ENCODE measurements at regions not wholly inside any gene's neighbourhood (a gene's known extent, or its start where the extent isn't known, plus 50 kb on each side); places are given as distances from the start of the nearest gene placed in this dataset.
"Not testable (repeated sequence)": the region's sequence is repeated elsewhere in the genome, so short reads cannot be mapped to it uniquely, and the experiment has no call there.

- peak in 1 of 3 experiments; percentile 9 for DNase-seq
These were observed 476.2 kb downstream of the MMUT start for GRCh38 chr6:48986845-48987244.

DNA sequence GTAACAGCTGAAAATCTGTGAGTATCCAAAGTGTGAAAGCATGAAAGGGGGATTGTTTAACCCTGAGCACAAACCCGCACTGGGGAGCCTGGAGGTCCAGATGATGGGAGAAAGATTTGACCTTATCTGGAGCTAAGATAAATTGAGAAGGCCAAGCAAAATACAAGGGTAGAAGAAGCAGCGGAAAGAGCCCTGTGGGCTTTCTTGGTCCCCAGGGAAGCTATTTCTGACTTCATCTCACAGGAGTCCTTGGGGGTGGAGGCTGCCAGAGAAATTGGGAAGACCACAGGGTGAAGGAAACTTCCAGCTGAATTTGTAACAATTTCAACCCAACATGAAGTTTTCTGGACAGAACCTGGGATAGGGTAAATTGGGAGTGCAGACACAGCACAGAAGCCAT, 476.9 kb downstream of the MMUT start:
- DNase-seq: no peak

DNA sequence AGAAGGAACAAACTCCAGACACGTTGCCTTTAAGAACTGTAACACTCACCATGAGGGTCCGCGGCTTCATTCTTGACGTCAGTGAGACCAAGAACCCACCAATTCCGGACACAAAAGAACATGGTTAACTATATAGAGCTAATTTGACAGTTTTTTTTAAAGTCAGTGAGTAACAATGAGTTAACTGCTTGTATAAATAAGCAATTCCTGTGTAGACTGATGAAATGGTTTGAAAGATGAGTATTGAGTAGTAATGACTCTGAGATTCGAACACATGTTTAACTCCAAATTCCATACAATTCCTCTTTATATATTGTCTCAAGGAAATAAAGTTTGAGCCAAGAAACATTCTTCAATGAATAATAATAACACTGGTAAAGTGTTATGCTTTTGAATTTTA, 478.0 kb downstream of the MMUT start:
- no peak for DNase-seq

- not testable (repeated sequence) for DNase-seq
These were observed 479.1 kb downstream of the MMUT start for GRCh38 chr6:48983968-48984367.

DNA sequence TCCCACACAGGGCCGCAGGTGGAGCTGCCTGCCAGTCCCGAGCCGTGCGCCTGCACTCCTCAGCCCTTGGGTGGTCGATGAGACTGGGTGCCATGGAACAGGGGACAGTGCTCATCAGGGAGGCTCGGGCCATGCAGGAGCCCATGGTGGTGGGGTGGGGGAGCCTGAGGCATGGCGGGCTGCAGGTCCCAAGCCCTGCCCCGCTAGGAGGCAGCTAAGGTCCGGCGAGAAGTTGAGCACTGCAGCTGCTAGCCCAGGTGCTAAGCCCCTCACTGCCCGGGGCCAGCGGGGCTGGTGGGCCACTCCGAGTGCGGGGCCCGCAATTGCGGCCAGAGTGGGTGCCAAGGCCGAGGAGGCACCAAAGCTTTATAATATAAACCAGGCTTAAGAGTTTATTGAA, 479.7 kb downstream of the MMUT start:
- DNase-seq: no peak

DNA sequence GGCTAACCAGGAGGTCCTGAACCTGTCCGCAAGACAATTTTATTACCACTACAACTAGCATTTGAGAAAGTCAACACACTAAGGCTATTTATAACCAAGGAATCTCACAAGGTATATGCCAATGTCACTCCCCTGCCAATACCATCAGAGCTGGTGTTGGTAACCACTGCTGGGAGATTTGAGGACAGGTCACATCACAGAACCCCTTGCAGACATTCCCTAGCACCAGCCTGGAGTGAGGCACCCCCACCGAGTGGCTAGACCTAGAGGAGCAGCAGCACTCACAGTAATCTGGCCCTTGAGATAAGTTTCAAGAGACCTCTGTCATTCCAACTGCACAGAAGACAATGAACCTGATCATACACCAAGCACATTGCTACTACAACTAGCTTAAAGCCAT, 483.2 kb downstream of the MMUT start:
- no peak for DNase-seq

DNA sequence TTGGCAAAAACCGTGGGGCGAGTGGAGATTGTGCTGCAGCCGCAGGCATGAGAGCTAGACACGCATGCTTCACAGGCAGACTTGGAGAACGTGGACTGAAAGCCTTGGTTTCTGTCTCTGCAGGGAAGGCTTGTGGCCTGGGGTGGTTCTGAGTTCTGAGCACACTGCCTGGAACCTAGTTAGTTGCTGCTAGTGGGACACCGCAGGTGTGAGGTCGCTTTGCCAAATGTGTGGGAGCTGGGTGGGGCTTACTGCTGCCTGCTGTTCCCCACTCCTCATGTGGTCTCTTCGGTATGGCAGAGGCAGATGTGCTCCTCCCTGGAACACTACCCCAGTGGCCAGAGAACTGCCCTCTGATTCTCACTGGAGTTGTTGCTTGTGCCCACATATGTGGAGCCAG, 484.0 kb downstream of the MMUT start:
- no peak for DNase-seq

DNA sequence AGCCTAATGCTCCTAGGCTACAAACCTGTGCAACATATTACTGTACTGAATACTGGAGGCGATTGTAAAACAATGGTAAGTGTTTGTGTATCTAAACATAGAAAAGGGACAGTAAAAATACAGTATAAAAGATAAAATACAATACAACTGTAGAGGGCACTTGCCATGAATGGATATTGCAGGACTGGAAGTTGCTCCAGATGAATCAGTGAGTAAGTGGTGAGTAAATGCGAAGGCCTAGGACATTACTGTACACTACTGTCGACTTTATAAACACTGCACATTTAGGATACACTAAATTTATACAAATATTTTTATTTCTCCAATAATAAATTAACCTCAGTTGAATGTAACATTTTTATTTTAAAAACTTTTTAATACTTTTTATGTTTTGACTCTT, 485.0 kb downstream of the MMUT start:
- no peak for DNase-seq

DNA sequence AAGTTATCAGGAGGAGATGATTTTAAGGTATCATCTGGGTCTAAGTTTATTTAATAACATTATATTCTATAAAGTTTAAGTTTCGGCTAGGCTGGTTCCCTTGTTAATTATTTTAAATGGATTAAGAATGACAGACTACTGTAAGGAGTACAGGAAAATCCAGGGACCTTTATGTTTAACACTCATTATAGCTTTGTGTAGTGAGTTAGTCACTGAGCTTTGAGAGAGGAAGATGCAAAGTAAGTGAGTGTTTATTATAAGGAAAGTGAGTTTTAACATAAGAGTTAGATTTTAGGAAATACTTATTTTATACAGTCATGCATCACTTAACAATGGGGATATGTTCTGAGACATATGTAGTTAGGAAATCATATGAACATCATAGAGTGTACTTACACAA, 485.5 kb downstream of the MMUT start:
- DNase-seq: no peak

DNA sequence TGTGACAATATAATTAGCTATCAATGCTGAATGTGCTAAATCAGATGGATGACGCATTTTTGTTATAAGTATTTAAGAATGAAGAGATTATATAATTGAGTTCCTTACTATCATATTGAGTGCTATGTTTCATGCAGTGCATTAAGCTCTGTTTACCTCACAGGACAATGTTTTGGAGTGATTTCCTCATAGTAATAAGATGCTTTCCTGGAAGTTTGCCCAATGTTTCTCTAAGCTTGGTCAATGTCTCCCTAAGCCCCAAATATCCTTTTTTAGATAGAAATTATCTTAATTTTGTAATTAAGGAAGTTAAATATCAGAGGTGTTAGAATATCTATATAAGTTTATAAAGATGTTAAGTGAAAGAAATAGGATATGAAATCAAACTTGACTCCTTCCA, 489.6 kb downstream of the MMUT start:
- DNase-seq: no peak

GRCh38 chr6:48961781-48962415, 501.2 kb downstream of the MMUT start:
- peak in 2 of 3 experiments; percentile 68 to 90 for DNase-seq

GRCh38 chr6:48959251-48960060, 503.6 kb downstream of the MMUT start:
- peak in 1 of 3 experiments; percentile 32 for DNase-seq

DNA sequence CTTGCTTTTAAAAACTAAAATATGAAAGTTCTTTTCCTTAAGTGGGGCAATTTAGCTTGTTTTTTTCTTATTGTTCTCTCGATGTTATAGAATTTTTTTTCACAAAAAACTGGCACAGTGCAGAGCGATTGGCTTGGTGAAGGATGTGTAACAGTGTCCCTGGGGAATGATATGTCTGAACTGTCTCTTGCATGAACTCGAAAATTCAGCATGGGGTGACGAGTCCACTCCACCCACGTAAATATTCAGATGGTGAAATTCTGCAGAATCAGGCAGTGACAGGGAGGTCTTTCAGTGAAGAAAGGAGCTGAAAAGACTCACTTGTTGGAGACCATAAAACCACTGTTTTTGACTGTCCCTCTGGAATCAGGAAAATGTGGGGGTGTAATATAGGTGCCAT, 505.3 kb downstream of the MMUT start:
- no peak for DNase-seq

DNA sequence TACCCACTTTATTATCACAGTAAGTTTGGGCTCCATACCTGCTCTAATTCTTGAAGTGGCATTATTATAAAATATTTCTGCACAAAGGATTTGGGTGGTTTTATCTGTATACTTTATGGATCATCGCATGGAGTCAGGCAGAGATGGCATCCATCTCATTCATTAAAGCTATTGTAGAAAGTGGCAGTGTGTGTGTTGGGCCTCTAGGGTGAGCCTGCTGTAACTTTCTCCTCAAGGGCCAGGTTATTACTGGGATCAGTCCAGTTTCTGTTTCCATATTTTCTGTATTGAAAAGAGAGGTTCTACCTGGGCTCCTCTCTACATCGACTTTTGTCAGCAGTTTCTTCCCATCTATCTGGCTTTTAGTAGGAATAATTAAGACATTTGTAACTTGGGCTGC, 511.1 kb downstream of the MMUT start:
- DNase-seq: no peak

- DNase-seq: peak; percentile 2 to 66 (median 45)
These were observed 518.8 kb downstream of the MMUT start for GRCh38 chr6:48944276-48944675.

DNA sequence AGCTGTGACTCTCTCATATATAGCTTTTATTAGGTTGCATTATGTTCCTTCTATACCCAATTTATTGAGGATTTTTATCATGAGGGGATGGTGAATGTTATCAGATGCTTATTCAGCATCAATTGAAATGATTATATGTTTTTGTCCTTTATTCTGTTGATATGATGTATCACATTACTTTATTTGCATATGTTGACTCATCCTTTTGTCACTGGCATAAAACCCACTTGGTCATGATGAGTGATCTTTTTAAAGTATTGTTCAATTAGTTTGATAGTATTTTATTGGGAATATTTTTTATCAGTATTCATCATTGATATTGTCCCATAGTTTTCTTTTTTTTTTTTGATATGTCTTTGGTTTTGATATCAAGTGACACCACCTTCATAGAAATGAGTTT, 529.9 kb downstream of the MMUT start:
- no peak for DNase-seq

- no peak for DNase-seq
These were observed 534.1 kb downstream of the MMUT start for GRCh38 chr6:48928937-48929336.

- no peak for DNase-seq
These were observed 540.2 kb downstream of the MMUT start for GRCh38 chr6:48922837-48923236.

DNA sequence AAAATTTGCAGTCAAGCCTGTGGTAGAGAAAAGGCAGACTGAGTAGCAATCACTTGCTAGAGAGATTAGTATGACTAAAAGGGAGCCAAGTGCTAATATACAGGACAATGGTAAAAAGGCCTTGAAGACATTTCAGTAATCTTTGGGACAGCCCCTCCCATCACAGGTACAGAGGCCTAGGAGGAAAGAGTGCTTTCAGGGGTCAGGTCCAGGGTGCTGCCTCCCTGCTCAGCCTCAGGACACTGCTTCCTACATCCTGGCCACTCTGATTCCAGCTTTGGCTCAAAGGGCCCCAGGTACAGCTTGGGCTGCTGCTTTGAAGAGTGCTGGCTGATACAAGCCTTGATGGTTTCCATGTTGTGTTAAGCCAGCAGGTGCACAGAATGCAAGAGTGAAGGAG, 543.5 kb downstream of the MMUT start:
- DNase-seq: no peak

GRCh38 chr6:48917233-48917632, 545.8 kb downstream of the MMUT start:
- DNase-seq: peak in 1 of 3 experiments; percentile 51

DNA sequence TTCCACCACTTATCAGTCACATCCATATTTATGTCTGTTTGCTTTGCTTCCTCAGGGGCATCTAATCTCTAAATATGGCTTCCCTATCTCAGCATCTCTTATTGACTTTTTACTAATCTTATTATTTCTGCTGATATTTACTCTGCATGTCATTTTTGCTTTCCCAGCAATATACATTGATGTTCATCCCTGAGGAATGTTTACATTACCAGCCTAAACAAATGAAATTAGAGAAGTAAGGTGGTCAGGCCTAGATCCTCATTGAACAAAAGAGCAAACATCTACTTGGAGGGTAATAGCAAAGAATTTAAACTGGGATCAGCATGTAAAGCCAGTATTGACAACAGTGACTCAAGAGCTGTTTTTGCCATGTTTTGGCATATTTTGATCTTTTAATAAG, 546.4 kb downstream of the MMUT start:
- DNase-seq: peak in 1 of 3 experiments; percentile 69

DNA sequence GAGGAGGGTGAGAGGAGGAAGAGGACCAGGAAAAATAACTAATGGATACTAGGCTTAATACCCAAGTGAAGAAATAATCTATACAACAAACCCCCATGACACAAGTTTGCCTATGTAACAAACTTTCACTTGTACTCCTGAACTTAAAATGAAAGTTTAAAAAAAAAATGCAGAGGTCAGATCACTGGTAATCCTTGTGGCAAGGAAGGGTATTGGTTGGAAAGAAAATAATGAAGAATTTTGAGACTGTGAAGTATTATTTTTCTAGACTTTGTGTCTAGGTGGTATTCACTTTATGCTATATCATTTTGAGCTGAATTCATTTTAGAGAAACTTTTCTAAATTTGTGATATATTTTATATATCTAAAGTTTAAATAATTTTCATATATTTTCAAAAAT, 547.5 kb downstream of the MMUT start:
- DNase-seq: no peak

DNA sequence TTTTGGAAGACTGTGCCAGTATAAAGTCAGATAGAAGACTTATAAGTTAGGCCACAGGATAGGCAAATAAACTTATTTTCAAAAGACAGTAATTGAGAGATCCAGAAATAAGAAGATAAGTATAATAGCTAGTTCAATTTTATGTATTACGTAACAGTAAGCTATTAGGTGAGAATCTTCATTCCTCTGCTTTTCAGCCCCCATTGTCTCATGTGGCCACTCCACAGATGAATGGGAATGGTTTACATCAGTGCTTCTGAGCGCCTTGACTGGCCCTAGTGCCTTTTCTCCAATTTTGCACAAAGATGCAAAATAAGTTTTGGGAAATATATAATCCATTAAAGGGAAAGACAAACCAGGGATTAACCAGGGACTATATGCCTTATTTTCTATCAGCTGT, 550.5 kb downstream of the MMUT start:
- no peak for DNase-seq

DNA sequence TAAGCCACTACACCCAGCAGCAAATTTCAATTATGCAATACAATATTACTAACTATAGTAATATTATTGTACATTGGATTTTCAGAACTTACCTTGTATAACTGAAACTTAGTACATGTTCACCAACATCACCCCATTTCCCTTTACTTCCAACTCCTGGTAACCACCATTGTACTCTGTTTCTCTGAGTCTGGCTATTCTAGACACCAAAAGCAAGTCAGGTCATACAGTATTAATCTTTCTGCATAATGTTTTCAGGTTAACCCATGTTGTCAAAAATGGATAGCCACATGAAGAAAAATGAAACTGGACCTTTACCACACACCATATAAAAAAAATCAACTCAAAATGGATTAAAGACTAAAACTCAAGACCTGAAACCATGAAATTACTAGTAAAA, 558.2 kb downstream of the MMUT start:
- DNase-seq: no peak

DNA sequence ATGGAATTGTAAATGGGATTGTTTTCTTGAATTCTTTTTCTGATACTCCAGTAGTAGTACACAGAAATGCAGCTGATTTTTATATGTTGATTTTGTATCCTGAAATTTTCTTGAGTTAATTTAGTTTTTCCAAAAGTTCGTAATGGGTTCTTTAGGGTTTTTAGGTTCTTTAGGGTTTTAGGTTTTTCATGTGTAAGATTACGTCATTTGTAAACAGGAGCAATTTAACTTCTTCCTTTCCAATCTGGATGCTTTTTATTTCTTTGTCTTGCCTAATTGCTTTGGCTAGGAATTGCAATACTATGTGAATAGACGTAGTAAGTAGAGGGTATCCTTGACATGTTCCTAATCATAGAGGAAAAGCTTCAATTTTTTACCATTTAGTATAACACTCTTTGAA, 568.6 kb downstream of the MMUT start:
- DNase-seq: no peak

All from NCI-H1417 (cell line).